Hepatocyte (in vitro differentiated cells): ENCODE measurements at regions not wholly inside any gene's neighbourhood (a gene's known extent, or its start where the extent isn't known, plus 50 kb on each side); places are given as distances from the start of the nearest gene placed in this dataset.

ENCODE experiments used
- DNase-seq: peaks from one replicate; pipeline ENCODE4 v3.0.0-alpha.2; 2016; ENCODE audit warnings: low spot score
- H2AFZ ChIP-seq: fragments of 200-600 bp; sonication (generic); 2 replicates; pipeline ENCODE4 v1.6.0; 2016; ENCODE audit warnings: antibody characterized with exemption, mild to moderate bottlenecking
- H3K27ac ChIP-seq: fragments of 200-600 bp; sonication (generic); 2 replicates; pipeline ENCODE4 v1.5.1; 2016; ENCODE audit warnings: mild to moderate bottlenecking
- H3K27me3 ChIP-seq: fragments of 200-600 bp; sonication (generic); 2 replicates; pipeline ENCODE4 v1.6.1; 2016
- H3K36me3 ChIP-seq: fragments of 200-600 bp; sonication (generic); replicated peaks from 2 replicates; pipeline ENCODE4 v1.5.1; 2016; ENCODE audit warnings: low read depth; ENCODE audit not compliant: insufficient read depth
- H3K4me1 ChIP-seq: fragments of 200-600 bp; sonication (generic); 2 replicates; pipeline ENCODE4 v1.5.1; 2016; ENCODE audit warnings: mild to moderate bottlenecking, moderate library complexity; ENCODE audit not compliant: insufficient read depth
- H3K4me2 ChIP-seq: fragments of 200-600 bp; sonication (generic); 2 replicates; pipeline ENCODE4 v1.6.0; 2016
- H3K4me3 ChIP-seq: fragments of 200-600 bp; sonication (generic); 2 replicates; pipeline ENCODE4 v1.5.1; 2016; ENCODE audit warnings: mild to moderate bottlenecking
- H3K79me2 ChIP-seq: fragments of 200-600 bp; sonication (generic); 2 replicates; pipeline ENCODE4 v1.6.0; 2017; ENCODE audit warnings: mild to moderate bottlenecking
- H3K9me2 ChIP-seq: fragments of 200-600 bp; sonication (generic); replicated peaks from 2 replicates; pipeline ENCODE4 v1.6.0; 2017; ENCODE audit warnings: mild to moderate bottlenecking; ENCODE audit not compliant: insufficient read depth
- H3K9me3 ChIP-seq: fragments of 200-600 bp; sonication (generic); 2 replicates; pipeline ENCODE4 v1.5.1; 2016; ENCODE audit warnings: low read depth, mild to moderate bottlenecking
- H4K20me1 ChIP-seq: fragments of 200-600 bp; sonication (generic); 2 replicates; pipeline ENCODE4 v1.6.0; 2016; ENCODE audit warnings: mild to moderate bottlenecking; ENCODE audit not compliant: insufficient read depth, poor library complexity, severe bottlenecking
- EZH2 ChIP-seq: fragments of 200-600 bp; sonication (generic); IDR thresholded peaks from 2 replicates; pipeline ENCODE4 v1.6.1; 2016; ENCODE audit warnings: antibody characterized with exemption, mild to moderate bottlenecking, borderline replicate concordance
- EZH2phosphoT487 ChIP-seq: fragments of 200-600 bp; sonication (generic); IDR thresholded peaks from one replicate; pipeline ENCODE4 v1.6.1; 2018; ENCODE audit warnings: antibody characterized with exemption, mild to moderate bottlenecking, low read depth, moderate library complexity; ENCODE audit not compliant: unreplicated experiment, severe bottlenecking
- WGBS: methylation state at CpG from one replicate; pipeline ENCODE4 v1.1.6; 2016; ENCODE audit warnings: low lambda C conversion rate; ENCODE audit errors: missing lambda C conversion rate; 5-methylcytosine and 5-hydroxymethylcytosine counted together
- TF ChIP-seq, protein P1 (sequence below): fragments of 200-600 bp; sonication (generic); IDR thresholded peaks from 2 replicates; pipeline ENCODE4 v1.5.1; 2016; ENCODE audit warnings: antibody characterized with exemption, mild to moderate bottlenecking; ENCODE audit not compliant: poor library complexity

DNA sequence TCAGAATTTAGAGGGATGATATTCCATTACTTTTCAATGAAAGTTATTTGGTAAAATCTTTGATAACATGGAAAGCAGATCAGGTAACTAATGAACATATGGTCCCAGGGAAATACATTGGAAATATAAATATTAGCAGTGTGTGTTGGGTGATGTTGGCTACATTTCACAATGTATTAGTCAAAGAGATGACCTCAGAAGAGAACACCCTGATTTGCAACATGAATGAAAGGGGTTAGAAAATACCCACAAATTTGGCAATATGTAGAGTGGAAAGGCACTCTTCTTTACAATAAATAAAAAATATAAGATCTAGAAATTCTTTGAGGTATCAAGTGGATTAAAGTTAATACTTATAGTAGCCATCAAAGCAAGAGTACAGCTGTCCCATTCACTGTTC, 606.7 kb downstream of the PSAT1 start:
- Histone ChIP-seq H4K20me1 (no peaks in the 10 kb centered on the region), H3K4me1 (no peaks in the 10 kb centered on the region), H3K27me3 (no peaks in the 10 kb centered on the region), H3K36me3 (no peaks in the 10 kb centered on the region), H3K9me3 (no peaks in the 10 kb centered on the region), H3K27ac (no peak overlapping the region), H3K9me2 (no peaks in the 10 kb centered on the region), H2AFZ (no peak overlapping the region), H3K4me2 (no peak overlapping the region), H3K79me2 (no peaks in the 10 kb centered on the region), H3K4me3 (no peak overlapping the region)
- DNase-seq, result no peak
- TF ChIP-seq, protein P1, sequence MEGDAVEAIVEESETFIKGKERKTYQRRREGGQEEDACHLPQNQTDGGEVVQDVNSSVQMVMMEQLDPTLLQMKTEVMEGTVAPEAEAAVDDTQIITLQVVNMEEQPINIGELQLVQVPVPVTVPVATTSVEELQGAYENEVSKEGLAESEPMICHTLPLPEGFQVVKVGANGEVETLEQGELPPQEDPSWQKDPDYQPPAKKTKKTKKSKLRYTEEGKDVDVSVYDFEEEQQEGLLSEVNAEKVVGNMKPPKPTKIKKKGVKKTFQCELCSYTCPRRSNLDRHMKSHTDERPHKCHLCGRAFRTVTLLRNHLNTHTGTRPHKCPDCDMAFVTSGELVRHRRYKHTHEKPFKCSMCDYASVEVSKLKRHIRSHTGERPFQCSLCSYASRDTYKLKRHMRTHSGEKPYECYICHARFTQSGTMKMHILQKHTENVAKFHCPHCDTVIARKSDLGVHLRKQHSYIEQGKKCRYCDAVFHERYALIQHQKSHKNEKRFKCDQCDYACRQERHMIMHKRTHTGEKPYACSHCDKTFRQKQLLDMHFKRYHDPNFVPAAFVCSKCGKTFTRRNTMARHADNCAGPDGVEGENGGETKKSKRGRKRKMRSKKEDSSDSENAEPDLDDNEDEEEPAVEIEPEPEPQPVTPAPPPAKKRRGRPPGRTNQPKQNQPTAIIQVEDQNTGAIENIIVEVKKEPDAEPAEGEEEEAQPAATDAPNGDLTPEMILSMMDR, result no peak
- TF ChIP-seq EZH2phosphoT487 (no peak), EZH2 (no peak)

DNA sequence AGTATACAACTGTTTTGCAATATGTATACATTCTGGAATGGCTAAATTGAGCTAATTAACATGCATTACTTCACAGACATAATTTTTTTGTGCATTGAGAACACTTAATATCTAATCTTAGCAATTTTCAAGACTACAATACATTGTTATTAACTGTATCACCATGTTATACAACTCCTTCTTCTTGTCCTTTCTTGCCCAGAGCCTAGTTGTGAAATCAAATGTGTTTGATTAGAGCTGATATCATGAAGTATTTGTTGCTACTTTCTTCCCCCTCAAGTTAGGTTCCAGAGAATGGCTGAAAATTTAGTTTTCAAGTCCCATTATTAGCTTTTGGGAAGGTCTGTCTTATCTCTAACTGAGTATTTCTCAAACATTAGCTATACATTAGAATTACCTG, 607.8 kb downstream of the PSAT1 start:
- no peak overlapping the region for H3K27ac ChIP-seq
- no peak overlapping the region for H3K4me3 ChIP-seq

DNA sequence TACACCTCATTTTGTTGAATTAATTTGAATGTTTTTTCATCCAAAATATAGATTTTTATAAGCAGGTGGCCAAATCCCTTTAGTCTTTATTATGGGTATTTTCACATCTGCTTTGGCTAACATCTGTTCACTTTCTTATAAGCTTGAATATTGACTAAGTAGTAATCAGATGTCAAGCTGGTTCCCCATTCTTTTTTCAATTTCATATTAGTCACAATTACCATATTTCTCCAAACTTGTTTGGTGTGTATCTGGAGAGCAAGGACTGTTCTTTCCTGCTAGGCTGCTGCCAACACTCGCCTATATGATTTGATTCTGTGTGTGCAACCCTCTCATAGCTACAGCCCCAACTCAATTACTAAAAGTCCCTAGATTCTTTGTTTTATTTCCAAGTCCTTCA, 608.5 kb downstream of the PSAT1 start:
- Histone ChIP-seq H3K4me2 (no peak overlapping the region), H3K9me2 (no peaks in the 10 kb centered on the region), H3K9me3 (no peaks in the 10 kb centered on the region), H2AFZ (no peak overlapping the region), H3K79me2 (no peaks in the 10 kb centered on the region), H3K27me3 (no peaks in the 10 kb centered on the region), H3K4me3 (no peak overlapping the region), H3K4me1 (no peaks in the 10 kb centered on the region), H3K36me3 (no peaks in the 10 kb centered on the region), H4K20me1 (no peaks in the 10 kb centered on the region), H3K27ac (no peak overlapping the region)
- no peak for TF ChIP-seq EZH2phosphoT487
- TF ChIP-seq, protein P1, result no peak
- no peak for TF ChIP-seq EZH2
- DNase-seq, result no peak
- 97% methylated on average over 1 of the region's 1 CpG for WGBS

More for the DNA sequence above, 607.8 kb downstream of the PSAT1 start:
- Histone ChIP-seq H3K4me1 (no peaks in the 10 kb centered on the region), H4K20me1 (no peaks in the 10 kb centered on the region), H3K9me2 (no peaks in the 10 kb centered on the region), H3K79me2 (no peaks in the 10 kb centered on the region), H2AFZ (no peak overlapping the region), H3K36me3 (no peaks in the 10 kb centered on the region), H3K4me2 (no peak overlapping the region), H3K27me3 (no peaks in the 10 kb centered on the region), H3K9me3 (no peaks in the 10 kb centered on the region)
- TF ChIP-seq EZH2phosphoT487 (no peak), EZH2 (no peak)
- TF ChIP-seq, protein P1, result no peak
- no peak for DNase-seq
